ENCODE measurements at regions not wholly inside any gene's neighbourhood (a gene's known extent, or its start where the extent isn't known, plus 50 kb on each side); places are given as distances from the start of the nearest gene placed in this dataset.
A peak's percentile ranks its signal among the peaks of the same experiment; 100 is the strongest.

DNA sequence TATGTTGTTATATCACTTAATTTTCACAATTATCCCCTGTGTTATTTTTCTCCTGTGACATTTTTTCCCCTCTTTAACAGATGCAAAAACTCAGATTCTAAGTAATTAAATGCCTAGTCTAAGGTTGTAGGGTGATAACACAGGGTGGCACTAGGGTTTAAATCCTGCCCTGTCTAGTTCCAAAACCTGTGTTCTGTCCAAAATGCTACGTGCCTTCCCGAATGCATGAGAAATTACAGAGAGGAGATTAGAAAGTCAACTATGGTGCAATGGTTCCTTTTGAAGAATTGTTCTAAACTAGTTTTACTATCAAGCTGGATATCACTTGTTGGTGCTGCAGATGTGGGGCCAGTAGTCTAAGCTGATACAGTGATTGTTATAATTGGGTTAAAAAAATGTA, 108.0 kb downstream of the DIPK2A start:
- FAIRE-seq (no peak), DNase-seq (ENCODE audit: insufficient read length) (no peak)
- TF ChIP-seq POLR2A (IDR thresholded peaks at IDR 0.05; ENCODE audit: low read depth, low read length) (no peak), POLR2AphosphoS5 (IDR thresholded peaks at IDR 0.05; ENCODE audit: low read depth, low read length) (no peak)

DNA sequence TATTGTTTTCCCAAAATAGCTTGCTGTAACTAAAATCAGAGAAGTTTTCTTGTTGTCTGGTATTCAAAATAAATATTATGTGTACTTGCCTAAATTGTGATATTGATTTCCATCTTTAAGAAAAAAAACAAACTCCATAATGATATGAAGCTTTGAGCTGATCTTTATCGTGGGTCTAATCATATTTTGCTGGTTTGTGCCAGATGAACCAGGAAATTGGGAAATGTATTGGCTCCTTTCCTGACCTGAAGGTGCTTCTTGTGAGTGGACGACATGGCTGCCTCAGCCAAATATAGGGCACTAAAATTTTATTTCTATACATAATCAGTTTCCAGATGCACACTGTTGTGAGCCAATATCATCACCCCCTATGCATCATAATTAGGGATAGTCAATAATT, 113.3 kb downstream of the DIPK2A start:
- FAIRE-seq: no peak
- TF ChIP-seq POLR2A (IDR thresholded peaks at IDR 0.05; ENCODE audit: low read depth, low read length) (no peak), TAF1 (IDR thresholded peaks at IDR 0.05; ENCODE audit: borderline replicate concordance, low read depth, low read length) (no peak), POLR2AphosphoS5 (IDR thresholded peaks at IDR 0.05; ENCODE audit: low read depth, low read length) (no peak)

DNA sequence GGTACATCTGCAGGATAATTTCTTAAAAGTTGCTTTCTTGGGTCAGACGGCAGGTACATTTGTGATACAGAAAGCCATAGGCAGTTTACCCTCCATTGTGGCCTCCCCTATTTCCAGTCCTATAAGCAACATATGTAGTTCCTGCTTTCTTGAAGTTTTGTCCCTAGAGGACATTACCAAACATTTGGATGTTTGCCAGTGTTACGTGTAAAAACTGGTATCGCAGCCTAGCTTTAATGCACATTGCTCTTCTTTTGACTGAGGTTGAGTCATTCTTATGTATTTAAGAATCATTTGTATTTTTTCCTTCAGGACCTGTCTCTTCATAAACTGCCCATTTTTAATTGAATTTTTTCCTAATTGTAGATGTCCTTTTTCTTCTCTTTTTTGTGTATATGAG, 114.3 kb downstream of the DIPK2A start:
- no peak for FAIRE-seq
- TF ChIP-seq POLR2AphosphoS5 (IDR thresholded peaks at IDR 0.05; ENCODE audit: low read depth, low read length) (no peak), POLR2A (IDR thresholded peaks at IDR 0.05; ENCODE audit: low read depth, low read length) (no peak), TAF1 (IDR thresholded peaks at IDR 0.05; ENCODE audit: borderline replicate concordance, low read depth, low read length) (no peak)
- DNase-seq (ENCODE audit: insufficient read length): no peak

More for the DNA sequence above, 113.3 kb downstream of the DIPK2A start:
- no peak for DNase-seq (ENCODE audit: insufficient read length)

GRCh38 chr3:144096016-144096415, 124.4 kb downstream of the DIPK2A start:
- FAIRE-seq (no peak), DNase-seq (ENCODE audit: insufficient read length) (no peak)
- TF ChIP-seq TAF1 (IDR thresholded peaks at IDR 0.05; ENCODE audit: borderline replicate concordance, low read depth, low read length): no peak
- no peak for TF ChIP-seq POLR2AphosphoS5 (IDR thresholded peaks at IDR 0.05; ENCODE audit: low read depth, low read length)
- TF ChIP-seq POLR2A (IDR thresholded peaks at IDR 0.05; ENCODE audit: low read depth, low read length): no peak

- no peak for TF ChIP-seq POLR2A (IDR thresholded peaks at IDR 0.05; ENCODE audit: low read depth, low read length)
- TF ChIP-seq TAF1 (IDR thresholded peaks at IDR 0.05; ENCODE audit: borderline replicate concordance, low read depth, low read length): no peak
- no peak for TF ChIP-seq POLR2AphosphoS5 (IDR thresholded peaks at IDR 0.05; ENCODE audit: low read depth, low read length)
- DNase-seq (ENCODE audit: insufficient read length): no peak
- FAIRE-seq: no peak
These were observed 125.5 kb downstream of the DIPK2A start for GRCh38 chr3:144097163-144097562.

DNA sequence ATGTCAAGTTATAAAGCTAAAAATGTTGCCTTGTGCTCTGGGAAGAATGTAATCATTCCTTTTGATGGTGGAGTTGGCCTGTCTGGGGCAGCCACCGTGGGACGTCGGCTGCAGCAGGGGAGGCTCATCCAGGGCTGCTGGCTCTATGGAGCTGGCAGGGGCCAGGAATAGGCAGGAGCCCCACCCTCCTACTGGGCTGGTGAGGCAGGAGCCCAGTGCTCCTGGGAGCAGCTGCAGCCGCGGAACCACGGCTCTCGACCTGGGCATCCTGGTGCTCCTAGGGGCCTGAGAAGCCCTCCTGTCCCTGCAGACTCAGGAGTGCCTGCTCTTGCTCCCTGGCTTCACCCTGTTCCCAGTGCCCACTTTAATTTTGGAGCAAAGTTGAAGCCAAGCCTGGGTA, 127.1 kb downstream of the DIPK2A start:
- FAIRE-seq (no peak), DNase-seq (ENCODE audit: insufficient read length) (no peak)
- TF ChIP-seq POLR2AphosphoS5 (IDR thresholded peaks at IDR 0.05; ENCODE audit: low read depth, low read length) (no peak), TAF1 (IDR thresholded peaks at IDR 0.05; ENCODE audit: borderline replicate concordance, low read depth, low read length) (no peak), POLR2A (IDR thresholded peaks at IDR 0.05; ENCODE audit: low read depth, low read length) (no peak)

GRCh38 chr3:144102421-144102820, 130.8 kb downstream of the DIPK2A start:
- DNase-seq (ENCODE audit: insufficient read length) (no peak), FAIRE-seq (no peak)
- TF ChIP-seq POLR2AphosphoS5 (IDR thresholded peaks at IDR 0.05; ENCODE audit: low read depth, low read length) (no peak), TAF1 (IDR thresholded peaks at IDR 0.05; ENCODE audit: borderline replicate concordance, low read depth, low read length) (no peak), POLR2A (IDR thresholded peaks at IDR 0.05; ENCODE audit: low read depth, low read length) (no peak)

DNA sequence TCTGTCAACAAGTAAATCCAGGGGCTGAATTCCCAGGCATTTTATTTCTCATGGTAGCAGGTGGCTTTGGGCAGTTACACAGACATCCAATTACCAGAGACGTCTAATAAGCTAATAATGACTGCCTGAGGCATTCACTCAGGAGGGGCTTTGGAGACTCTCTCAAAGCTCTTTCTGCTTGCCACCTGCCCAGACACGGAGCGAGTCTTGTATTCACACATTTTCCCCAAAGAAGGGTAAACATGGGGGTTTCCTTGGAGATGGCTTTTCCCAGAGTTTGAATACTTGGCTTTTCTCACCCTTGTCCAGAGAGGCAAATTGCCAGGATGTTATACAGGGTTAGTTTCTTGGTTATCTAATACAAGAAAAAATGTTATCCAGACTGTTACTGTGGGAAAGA, 132.6 kb downstream of the DIPK2A start:
- no peak for TF ChIP-seq POLR2AphosphoS5 (IDR thresholded peaks at IDR 0.05; ENCODE audit: low read depth, low read length)
- DNase-seq (ENCODE audit: insufficient read length) (no peak), FAIRE-seq (no peak)

DNA sequence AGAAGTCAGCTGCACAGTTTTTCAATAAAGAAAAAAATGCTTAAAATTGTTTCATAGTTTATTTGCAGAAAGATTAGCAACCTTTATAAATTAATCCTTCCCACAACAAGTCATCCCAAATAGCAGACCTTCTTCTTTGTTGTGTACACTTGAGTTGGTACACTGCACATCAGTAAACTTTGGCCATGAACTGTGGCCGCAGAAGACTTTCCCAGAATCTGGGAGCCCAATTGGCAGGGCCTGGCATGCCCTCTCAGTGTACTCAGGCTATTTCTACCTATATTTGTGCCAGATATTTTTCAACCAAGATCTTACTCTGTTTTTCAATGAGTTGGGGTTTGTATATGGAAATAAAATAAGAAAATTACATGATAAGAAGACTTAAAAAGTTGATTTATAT, 133.1 kb downstream of the DIPK2A start:
- TF ChIP-seq POLR2AphosphoS5 (IDR thresholded peaks at IDR 0.05; ENCODE audit: low read depth, low read length) (no peak), POLR2A (IDR thresholded peaks at IDR 0.05; ENCODE audit: low read depth, low read length) (no peak), TAF1 (IDR thresholded peaks at IDR 0.05; ENCODE audit: borderline replicate concordance, low read depth, low read length) (no peak)
- no peak for FAIRE-seq
- no peak for DNase-seq (ENCODE audit: insufficient read length)

DNA sequence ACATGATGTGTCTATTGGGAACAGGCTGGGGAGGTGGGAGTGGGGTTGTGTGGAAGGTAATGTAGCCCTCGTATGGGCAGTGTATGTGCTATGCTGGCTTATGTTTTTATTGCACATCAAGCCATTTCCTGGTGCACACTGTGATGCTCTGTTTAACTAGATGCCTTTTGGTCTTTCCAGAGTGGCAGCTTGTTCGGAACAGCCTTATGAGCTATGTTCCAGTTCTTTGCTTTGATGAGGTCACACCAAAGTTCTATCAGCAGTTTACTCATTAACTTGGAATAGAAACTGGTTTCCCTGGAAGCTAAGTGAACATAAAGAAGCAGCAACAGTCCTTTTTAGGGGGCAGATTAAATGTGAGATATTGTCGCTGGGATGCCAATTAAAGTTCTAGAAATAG, 133.9 kb downstream of the DIPK2A start:
- FAIRE-seq (no peak), DNase-seq (ENCODE audit: insufficient read length) (no peak)
- TF ChIP-seq TAF1 (IDR thresholded peaks at IDR 0.05; ENCODE audit: borderline replicate concordance, low read depth, low read length) (no peak), POLR2A (IDR thresholded peaks at IDR 0.05; ENCODE audit: low read depth, low read length) (no peak), POLR2AphosphoS5 (IDR thresholded peaks at IDR 0.05; ENCODE audit: low read depth, low read length) (no peak)

- DNase-seq (ENCODE audit: insufficient read length) (no peak), FAIRE-seq (no peak)
- TF ChIP-seq TAF1 (IDR thresholded peaks at IDR 0.05; ENCODE audit: borderline replicate concordance, low read depth, low read length) (no peak), POLR2AphosphoS5 (IDR thresholded peaks at IDR 0.05; ENCODE audit: low read depth, low read length) (no peak), POLR2A (IDR thresholded peaks at IDR 0.05; ENCODE audit: low read depth, low read length) (no peak)
These were observed 135.3 kb downstream of the DIPK2A start for GRCh38 chr3:144106970-144107369.

DNA sequence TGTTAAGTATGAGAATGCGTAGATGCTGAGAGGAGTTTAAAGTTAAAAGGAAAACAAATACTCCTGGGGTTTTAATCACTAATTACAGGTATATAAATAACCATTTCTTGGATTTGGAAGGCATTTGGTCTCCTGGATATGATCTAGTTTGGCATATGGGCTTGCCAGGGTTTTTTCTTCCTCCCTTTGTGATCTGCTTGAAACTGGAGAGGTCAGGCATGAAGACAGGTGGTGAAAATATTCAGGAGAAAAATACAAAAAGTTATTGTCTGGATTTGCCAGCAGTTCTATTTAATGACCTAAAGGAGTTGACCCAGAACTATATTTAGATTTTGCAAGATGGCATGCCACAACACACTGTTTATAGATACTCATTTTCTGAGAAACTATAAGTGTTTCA, 136.3 kb downstream of the DIPK2A start:
- FAIRE-seq (no peak), DNase-seq (ENCODE audit: insufficient read length) (no peak)
- TF ChIP-seq POLR2AphosphoS5 (IDR thresholded peaks at IDR 0.05; ENCODE audit: low read depth, low read length) (no peak), TAF1 (IDR thresholded peaks at IDR 0.05; ENCODE audit: borderline replicate concordance, low read depth, low read length) (no peak), POLR2A (IDR thresholded peaks at IDR 0.05; ENCODE audit: low read depth, low read length) (no peak)

- TF ChIP-seq POLR2AphosphoS5 (IDR thresholded peaks at IDR 0.05; ENCODE audit: low read depth, low read length) (no peak), TAF1 (IDR thresholded peaks at IDR 0.05; ENCODE audit: borderline replicate concordance, low read depth, low read length) (no peak), POLR2A (IDR thresholded peaks at IDR 0.05; ENCODE audit: low read depth, low read length) (no peak)
- FAIRE-seq (peak; percentile 24), DNase-seq (ENCODE audit: insufficient read length) (no peak)
These were observed 138.3 kb downstream of the DIPK2A start for GRCh38 chr3:144109944-144110343.
